ENCODE measurements at regions not wholly inside any gene's neighbourhood (a gene's known extent, or its start where the extent isn't known, plus 50 kb on each side); places are given as distances from the start of the nearest gene placed in this dataset.

DNA sequence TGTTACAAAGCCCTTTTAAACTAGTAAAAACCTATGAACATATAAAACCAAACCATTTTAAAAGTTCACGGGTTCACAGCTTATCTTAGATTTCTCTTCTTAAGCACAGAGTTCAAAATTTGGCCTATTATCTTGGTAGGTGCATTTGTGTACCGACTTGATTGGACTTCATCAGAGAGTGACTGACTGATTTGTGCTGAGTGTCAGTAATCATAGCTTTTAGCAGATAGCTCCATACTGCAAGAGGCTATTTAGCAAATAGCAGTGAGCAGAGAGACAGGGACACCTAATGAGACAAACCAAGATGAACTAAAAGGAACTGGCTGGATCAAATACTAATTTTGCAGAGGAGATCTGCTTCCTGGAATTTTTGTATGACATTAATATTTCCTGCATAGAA is 274.5 kb downstream of the PRR16 start:
- no peak for DNase-seq (ENCODE audit: low read depth)
- TF ChIP-seq CTCF (IDR thresholded peaks at IDR 0.05; ENCODE audit: low read depth, low read length, missing control alignments) = no peak
- H3K4me3 ChIP-seq (ENCODE audit: low read depth, low read length) = no peak overlapping the region
- in situ Hi-C loops (cut with HindIII; ENCODE audit: low sequenced_read_pairs) = no loop called here

- no peak overlapping the region for H3K4me3 ChIP-seq (ENCODE audit: low read depth, low read length)
- in situ Hi-C loops (cut with HindIII; ENCODE audit: low sequenced_read_pairs) = no loop called here
- no peak for DNase-seq (ENCODE audit: low read depth)
- TF ChIP-seq CTCF (IDR thresholded peaks at IDR 0.05; ENCODE audit: low read depth, low read length, missing control alignments) = no peak
Observed at GRCh38 chr5:120740989-120741388, 276.9 kb downstream of the PRR16 start.

DNA sequence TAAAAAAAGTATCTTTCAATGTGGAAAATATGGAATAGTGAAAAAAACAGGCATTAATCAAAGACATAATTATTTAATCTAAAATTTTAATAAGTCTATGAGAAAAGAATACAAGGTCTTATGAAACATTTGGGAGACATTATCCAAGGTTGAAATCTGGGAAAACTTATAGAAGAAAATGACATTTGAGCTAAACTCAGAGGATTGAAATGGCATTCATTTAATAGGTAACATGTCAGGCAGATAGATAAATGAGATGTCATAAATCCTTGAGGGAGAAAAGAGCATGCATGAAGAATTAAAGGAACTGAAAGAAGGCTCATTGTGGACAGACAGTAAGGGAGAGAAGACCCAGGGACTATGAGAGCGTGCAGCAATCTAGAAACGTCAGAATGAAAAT is 284.4 kb downstream of the PRR16 start:
- no peak for TF ChIP-seq CTCF (IDR thresholded peaks at IDR 0.05; ENCODE audit: low read depth, low read length, missing control alignments)
- DNase-seq (ENCODE audit: low read depth) = no peak
- in situ Hi-C loops (cut with HindIII; ENCODE audit: low sequenced_read_pairs) = no loop called here
- no peak overlapping the region for H3K4me3 ChIP-seq (ENCODE audit: low read depth, low read length)

GRCh38 chr5:120749737-120750136 is 285.6 kb downstream of the PRR16 start:
- H3K4me3 ChIP-seq (ENCODE audit: low read depth, low read length) = no peak overlapping the region
- TF ChIP-seq CTCF (IDR thresholded peaks at IDR 0.05; ENCODE audit: low read depth, low read length, missing control alignments) = no peak
- in situ Hi-C loops (cut with HindIII; ENCODE audit: low sequenced_read_pairs) = no loop called here
- no peak for DNase-seq (ENCODE audit: low read depth)

- in situ Hi-C loops (cut with HindIII; ENCODE audit: low sequenced_read_pairs) = no loop called here
- no peak for TF ChIP-seq CTCF (IDR thresholded peaks at IDR 0.05; ENCODE audit: low read depth, low read length, missing control alignments)
- H3K4me3 ChIP-seq (ENCODE audit: low read depth, low read length) = no peak overlapping the region
- no peak for DNase-seq (ENCODE audit: low read depth)
Observed at GRCh38 chr5:120759587-120759986, 295.5 kb downstream of the PRR16 start.

- no peak for TF ChIP-seq CTCF (IDR thresholded peaks at IDR 0.05; ENCODE audit: low read depth, low read length, missing control alignments)
- DNase-seq (ENCODE audit: low read depth) = no peak
- in situ Hi-C loops (cut with HindIII; ENCODE audit: low sequenced_read_pairs) = no loop called here
- H3K4me3 ChIP-seq (ENCODE audit: low read depth, low read length) = no peak overlapping the region
Observed at GRCh38 chr5:120761986-120762385, 297.9 kb downstream of the PRR16 start.

GRCh38 chr5:120765189-120765588 is 301.1 kb downstream of the PRR16 start:
- DNase-seq (ENCODE audit: low read depth) = no peak
- in situ Hi-C loops (cut with HindIII; ENCODE audit: low sequenced_read_pairs) = no loop called here
- no peak overlapping the region for H3K4me3 ChIP-seq (ENCODE audit: low read depth, low read length)
- no peak for TF ChIP-seq CTCF (IDR thresholded peaks at IDR 0.05; ENCODE audit: low read depth, low read length, missing control alignments)
